Fibroblast of lung (primary cell): ENCODE measurements at regions not wholly inside any gene's neighbourhood (a gene's known extent, or its start where the extent isn't known, plus 50 kb on each side); places are given as distances from the start of the nearest gene placed in this dataset.

ENCODE experiments used
- DNase-seq, 2 donors: peaks; one replicate each; pipeline versions ENCODE4 v3.0.0 to v3.0.0-alpha.2; 2010; ENCODE audit warnings: low read depth in 2 of 2
- H2AFZ ChIP-seq: 2 replicates; pipeline ENCODE4 v1.5.1; 2012; ENCODE audit warnings: low read length, control low read depth, inconsistent platforms
- H3K27ac ChIP-seq: 2 replicates; pipeline ENCODE4 v1.5.1; 2011; ENCODE audit warnings: low read length, control low read depth; ENCODE audit not compliant: insufficient read depth
- H3K27me3 ChIP-seq: 2 replicates; pipeline ENCODE4 v1.5.1; 2011; ENCODE audit warnings: mild to moderate bottlenecking, low read length; ENCODE audit not compliant: control insufficient read depth, insufficient read depth
- H3K36me3 ChIP-seq: 2 replicates; pipeline ENCODE4 v1.5.1; 2011; ENCODE audit warnings: low read length; ENCODE audit not compliant: control insufficient read depth, insufficient read depth
- H3K4me1 ChIP-seq: 2 replicates; pipeline ENCODE4 v1.5.1; 2011; ENCODE audit warnings: low read length; ENCODE audit not compliant: control insufficient read depth, insufficient read depth; ENCODE audit errors: extremely low read depth
- H3K4me2 ChIP-seq: 2 replicates; pipeline ENCODE4 v1.5.1; 2011; ENCODE audit warnings: low read length, control low read depth; ENCODE audit not compliant: insufficient read depth; ENCODE audit errors: extremely low read depth
- H3K4me3 ChIP-seq, 4 experiments: fragments of 200-600 bp in 1 of 4; sonication (generic) in 1 of 4; replicated peaks in 1 of 4; 2 replicates each; pipeline ENCODE4 v1.5.1; 2011 to 2016; ENCODE audit warnings: low read length in 4 of 4, low read depth in 3 of 4, mild to moderate bottlenecking in 3 of 4, control low read depth in 2 of 4, inconsistent platforms in 1 of 4, mixed read lengths in 1 of 4; ENCODE audit not compliant: insufficient read depth in 1 of 4; ENCODE audit errors: control extremely low read depth in 1 of 4
- H3K79me2 ChIP-seq: 2 replicates; pipeline ENCODE4 v1.5.1; 2012; ENCODE audit warnings: mild to moderate bottlenecking, low read length, inconsistent platforms; ENCODE audit not compliant: control insufficient read depth, insufficient read depth
- H3K9ac ChIP-seq: 2 replicates; pipeline ENCODE4 v1.5.1; 2011; ENCODE audit warnings: mild to moderate bottlenecking, low read length, control low read depth; ENCODE audit not compliant: insufficient read depth
- H3K9me3 ChIP-seq: 2 replicates; pipeline ENCODE4 v1.5.1; 2012; ENCODE audit warnings: low read depth, low read length; ENCODE audit not compliant: control insufficient read depth, insufficient read depth
- H4K20me1 ChIP-seq: 2 replicates; pipeline ENCODE4 v1.5.1; 2011; ENCODE audit warnings: low read length; ENCODE audit not compliant: control insufficient read depth, insufficient read depth; ENCODE audit errors: extremely low read depth
- CTCF ChIP-seq, 2 donors: IDR thresholded peaks in 1 of 2; conservative IDR thresholded peaks in 1 of 2; 1 replicate in 1 of 2; 2 replicates in 1 of 2; pipeline ENCODE4 v1.5.1; 2011 to 2012; ENCODE audit warnings: low read length in 2 of 2, control low read depth in 1 of 2, inconsistent platforms in 1 of 2, low read depth in 1 of 2, mild to moderate bottlenecking in 1 of 2
- EZH2 ChIP-seq: IDR thresholded peaks from 2 replicates; pipeline ENCODE4 v1.5.1; 2012; ENCODE audit warnings: low read length, control low read depth, mild to moderate bottlenecking; ENCODE audit errors: missing control alignments

GRCh38 chr4:152090543-152090942, 329.7 kb upstream of the GATB start:
- Histone ChIP-seq H2AFZ (no peak overlapping the region), H3K27ac (no peak overlapping the region), H3K27me3 (no peaks in the 10 kb centered on the region), H4K20me1 (no peaks in the 10 kb centered on the region), H3K4me3 (no peak overlapping the region), H3K9me3 (no peaks in the 10 kb centered on the region), H3K4me1 (no peaks in the 10 kb centered on the region), H3K79me2 (no peaks in the 10 kb centered on the region), H3K4me2 (no peak overlapping the region), H3K36me3 (no peaks in the 10 kb centered on the region), H3K9ac (no peak overlapping the region)
- DNase-seq: peak; percentile 4 to 10
- TF ChIP-seq EZH2: no peak
- no peak for TF ChIP-seq CTCF (conservative IDR thresholded peaks at IDR 0.05 in 1 of 2, IDR thresholded peaks at IDR 0.05 in 1 of 2; ENCODE audit: low read depth in 1 of 2, low read length in 2 of 2)

DNA sequence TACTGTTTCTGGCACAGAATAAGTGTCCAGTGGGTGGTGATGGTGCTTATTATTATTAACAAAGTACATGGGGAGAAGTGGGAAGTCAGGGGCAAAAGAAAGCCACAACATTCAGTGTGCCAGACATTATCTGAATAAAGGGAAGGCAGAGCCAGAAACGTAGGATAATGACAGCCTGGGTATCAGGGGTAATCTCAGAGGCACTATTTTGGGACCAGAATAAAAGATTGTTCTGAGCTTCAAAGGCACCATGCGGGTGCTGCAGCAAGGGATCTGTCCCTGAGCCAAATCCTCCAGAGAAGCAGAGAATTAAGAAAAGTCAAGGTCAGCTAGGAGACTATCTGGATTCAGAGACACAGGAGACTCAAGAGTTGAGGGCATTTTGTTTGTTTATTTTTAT, 328.8 kb upstream of the GATB start:
- H3K79me2 ChIP-seq: no peaks in the 10 kb centered on the region
- no peak for TF ChIP-seq CTCF (conservative IDR thresholded peaks at IDR 0.05 in 1 of 2, IDR thresholded peaks at IDR 0.05 in 1 of 2; ENCODE audit: low read depth in 1 of 2, low read length in 2 of 2)
- no peak for TF ChIP-seq EZH2
- DNase-seq: no peak
- H3K9me3 ChIP-seq: no peaks in the 10 kb centered on the region
- H3K27ac ChIP-seq: no peak overlapping the region
- H3K27me3 ChIP-seq: no peaks in the 10 kb centered on the region
- no peak overlapping the region for H3K4me2 ChIP-seq
- no peaks in the 10 kb centered on the region for H3K4me1 ChIP-seq
- no peak overlapping the region for H3K9ac ChIP-seq
- H2AFZ ChIP-seq: no peak overlapping the region
- no peaks in the 10 kb centered on the region for H3K36me3 ChIP-seq
- no peaks in the 10 kb centered on the region for H4K20me1 ChIP-seq
- H3K4me3 ChIP-seq: no peak overlapping the region

GRCh38 chr4:152087335-152087734, 326.5 kb upstream of the GATB start:
- DNase-seq: no peak
- Histone ChIP-seq H2AFZ (no peak overlapping the region), H3K9me3 (no peaks in the 10 kb centered on the region), H3K27me3 (no peaks in the 10 kb centered on the region), H3K4me3 (no peak overlapping the region), H3K4me1 (no peaks in the 10 kb centered on the region), H4K20me1 (no peaks in the 10 kb centered on the region), H3K36me3 (no peaks in the 10 kb centered on the region), H3K9ac (no peak overlapping the region), H3K4me2 (no peak overlapping the region), H3K79me2 (no peaks in the 10 kb centered on the region), H3K27ac (no peak overlapping the region)
- TF ChIP-seq EZH2 (no peak), CTCF (conservative IDR thresholded peaks at IDR 0.05 in 1 of 2, IDR thresholded peaks at IDR 0.05 in 1 of 2; ENCODE audit: low read depth in 1 of 2, low read length in 2 of 2) (no peak)
